HG03432 (cell line): ENCODE measurements at regions not wholly inside any gene's neighbourhood (a gene's known extent, or its start where the extent isn't known, plus 50 kb on each side); places are given as distances from the start of the nearest gene placed in this dataset.

ENCODE experiments used
- ATAC-seq: cut with Tn5 transposase; IDR thresholded peaks from one replicate; pipeline ENCODE4 v1.9.1; 2021; ENCODE audit warnings: mild to moderate bottlenecking, moderate library complexity; ENCODE audit not compliant: unreplicated experiment

- no peak for ATAC-seq
Measured at GRCh38 chr2:104746299-104746698, 107.6 kb upstream of the POU3F3 start.

DNA sequence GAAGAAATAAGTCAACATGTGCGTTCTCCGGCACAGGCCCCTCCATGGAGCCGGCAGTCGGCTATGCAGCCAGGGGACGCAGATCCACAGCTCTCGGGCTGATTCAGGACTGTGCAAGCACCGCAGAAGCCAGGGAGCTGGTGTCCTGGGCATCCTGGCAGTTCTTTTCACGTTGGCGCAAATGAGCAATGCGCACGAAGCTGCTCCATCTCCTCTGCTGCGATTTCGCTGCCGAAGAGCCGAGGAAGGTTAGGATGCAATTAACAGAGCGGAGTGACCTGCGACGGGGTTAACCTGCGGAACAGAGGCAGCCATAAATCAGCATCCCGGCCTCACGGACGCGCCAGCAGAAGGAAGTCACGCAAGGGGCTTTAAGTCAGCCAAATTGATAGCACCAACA, 107.1 kb upstream of the POU3F3 start:
- ATAC-seq = no peak

DNA sequence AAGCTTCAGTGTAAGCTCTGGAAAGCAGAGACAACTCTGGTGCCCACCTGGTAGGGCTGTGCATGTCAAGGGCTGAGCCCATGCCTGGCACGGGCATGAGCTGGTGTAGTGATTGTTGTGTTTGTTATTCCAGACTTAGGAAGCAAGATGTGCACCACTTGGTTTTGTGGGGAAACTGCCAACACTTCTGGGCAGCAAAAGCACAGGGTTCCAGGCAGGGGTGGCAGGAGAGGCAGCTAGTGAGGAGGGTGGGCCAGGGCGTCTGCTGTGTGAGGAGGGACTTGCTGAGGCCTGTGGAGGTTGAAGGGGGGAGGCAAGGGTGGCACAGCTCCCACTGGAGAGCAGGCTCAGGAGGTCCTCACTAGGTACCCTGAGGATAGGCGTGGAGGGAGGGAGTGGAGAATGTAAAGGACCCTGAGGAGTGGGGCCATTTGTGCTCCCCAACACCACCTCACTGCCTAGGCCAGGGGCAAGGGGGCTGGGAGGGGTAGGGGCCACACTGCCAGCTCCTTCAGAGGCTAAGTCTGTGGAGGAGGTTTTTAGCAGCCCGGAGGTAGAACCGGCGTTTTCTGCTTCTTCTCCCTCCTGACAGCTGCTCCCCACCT, 104.0 kb upstream of the POU3F3 start:
- no peak for ATAC-seq

DNA sequence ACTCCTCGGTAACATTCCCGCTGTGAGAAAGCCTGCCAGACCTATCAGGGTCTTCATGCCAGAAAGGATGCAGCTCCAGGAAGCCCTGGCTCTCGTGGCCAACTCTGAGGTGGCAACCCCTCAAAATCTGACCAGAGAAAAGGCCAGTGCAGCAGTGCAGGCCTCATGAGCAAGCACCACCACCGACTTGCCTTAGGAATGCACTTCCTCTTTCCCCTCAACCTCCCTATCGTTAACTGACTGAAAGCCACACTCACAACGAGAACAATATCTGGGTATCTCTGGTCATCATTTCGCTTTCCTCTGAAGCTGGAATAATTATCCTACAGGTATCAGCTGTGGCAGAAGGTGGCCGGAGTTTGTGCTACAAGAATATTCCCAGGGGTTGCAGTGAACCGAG, 101.4 kb upstream of the POU3F3 start:
- no peak for ATAC-seq

DNA sequence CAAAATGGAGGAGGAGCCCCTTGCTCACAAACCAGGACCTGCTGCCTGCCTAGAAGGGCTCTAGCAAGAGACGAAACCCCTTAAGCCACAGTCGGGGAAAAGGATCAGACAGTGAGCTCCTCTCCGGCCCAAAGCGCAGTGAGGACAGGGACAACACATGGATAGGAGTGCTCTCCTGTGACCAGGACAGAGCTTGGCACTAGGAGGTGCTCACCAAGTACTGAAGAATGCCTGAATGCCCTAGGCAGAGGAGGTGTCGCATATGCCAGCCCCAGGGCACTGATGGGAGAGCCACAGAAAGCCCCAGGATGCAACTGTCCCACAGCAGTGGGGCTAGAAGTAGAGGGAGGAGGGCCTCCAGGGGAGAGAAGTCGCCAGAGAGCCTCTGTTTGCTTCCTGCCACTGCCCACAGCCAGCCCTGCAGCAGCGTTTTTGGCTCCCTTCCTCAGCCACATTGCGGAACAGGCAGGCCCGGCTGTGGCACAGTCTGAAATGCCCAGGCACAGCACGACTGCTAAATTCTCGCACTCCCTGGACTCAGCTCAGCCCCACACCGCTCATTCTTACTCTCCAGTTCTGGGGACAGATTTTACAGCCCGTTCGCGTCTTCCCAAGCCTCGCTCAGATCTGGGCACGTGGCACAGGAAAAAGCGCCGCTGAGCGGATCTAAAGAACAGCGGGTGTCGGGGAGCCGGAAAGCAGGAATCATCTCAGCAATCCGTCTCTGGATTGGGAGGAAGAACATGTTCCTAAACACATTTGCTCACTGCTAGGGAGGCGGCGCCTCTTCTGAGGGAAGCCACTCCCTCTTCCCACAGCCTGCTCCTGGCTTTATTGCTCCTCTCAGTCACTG, 98.7 kb upstream of the POU3F3 start:
- no peak for ATAC-seq

DNA sequence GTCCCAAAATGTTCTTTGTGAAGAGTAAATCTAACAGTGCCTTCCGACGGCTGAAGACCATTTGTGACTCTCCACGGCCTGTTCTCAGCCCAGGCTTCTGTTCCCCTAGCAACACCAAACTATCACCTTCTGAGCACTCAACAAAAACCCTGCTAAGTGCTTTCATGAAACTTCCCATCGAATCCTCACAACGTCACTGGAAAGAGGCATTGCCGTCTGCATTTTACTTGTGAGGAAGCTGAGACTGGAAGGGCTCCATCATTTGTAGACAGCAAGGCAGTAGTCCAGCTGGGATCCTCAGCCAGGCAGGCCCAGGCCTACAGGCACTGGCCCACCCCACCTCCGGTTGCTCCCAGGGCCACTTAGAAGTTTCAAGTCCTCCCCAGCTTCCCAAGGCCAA, 97.8 kb upstream of the POU3F3 start:
- ATAC-seq = no peak

GRCh38 chr2:104757056-104757455, 96.9 kb upstream of the POU3F3 start:
- ATAC-seq = no peak

DNA sequence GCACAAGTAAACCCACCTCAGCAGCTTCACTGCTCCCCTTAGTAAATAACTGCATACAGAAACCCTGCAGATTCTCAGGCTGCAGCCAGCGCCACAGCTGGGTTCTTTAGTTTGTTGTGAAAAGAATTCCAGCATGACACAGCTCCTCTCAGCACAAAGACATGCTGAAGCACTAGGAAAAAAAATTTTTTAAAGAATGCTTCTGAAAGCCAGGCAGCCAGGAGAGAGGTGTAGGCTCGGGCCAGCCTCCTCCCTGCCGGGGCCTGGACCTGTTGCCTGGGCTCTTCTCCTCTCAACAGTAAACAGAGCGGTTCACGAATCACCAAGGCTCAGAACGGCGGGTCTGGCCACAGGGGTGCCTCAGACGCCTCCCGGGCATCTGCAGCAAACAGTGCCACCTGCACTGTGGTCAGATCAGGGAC, 95.7 kb upstream of the POU3F3 start:
- ATAC-seq = no peak

- ATAC-seq = no peak
Measured at GRCh38 chr2:104762031-104762430, 91.9 kb upstream of the POU3F3 start.

GRCh38 chr2:104766683-104767082, 87.2 kb upstream of the POU3F3 start:
- ATAC-seq = no peak

- no peak for ATAC-seq
Measured at GRCh38 chr2:104768694-104769093, 85.2 kb upstream of the POU3F3 start.

- no peak for ATAC-seq
Measured at GRCh38 chr2:104769096-104769495, 84.8 kb upstream of the POU3F3 start.

DNA sequence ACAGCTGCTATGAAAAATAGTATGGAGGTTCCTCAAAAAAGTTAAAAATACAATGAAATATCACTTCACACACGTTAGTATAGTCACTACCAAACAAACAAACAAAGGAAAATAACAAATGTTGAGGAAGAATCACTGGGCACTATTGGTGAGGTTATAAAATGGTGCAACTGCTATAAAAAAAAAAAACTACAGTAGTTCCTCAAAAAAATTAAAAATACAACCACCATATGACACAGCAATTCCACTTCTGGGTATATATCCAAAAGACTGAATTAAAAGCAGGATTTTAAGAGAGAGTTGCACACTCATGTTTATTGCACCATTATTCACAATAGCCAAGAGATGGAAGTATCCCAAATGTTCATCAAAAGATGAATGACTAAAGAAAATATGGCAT, 80.9 kb upstream of the POU3F3 start:
- no peak for ATAC-seq

DNA sequence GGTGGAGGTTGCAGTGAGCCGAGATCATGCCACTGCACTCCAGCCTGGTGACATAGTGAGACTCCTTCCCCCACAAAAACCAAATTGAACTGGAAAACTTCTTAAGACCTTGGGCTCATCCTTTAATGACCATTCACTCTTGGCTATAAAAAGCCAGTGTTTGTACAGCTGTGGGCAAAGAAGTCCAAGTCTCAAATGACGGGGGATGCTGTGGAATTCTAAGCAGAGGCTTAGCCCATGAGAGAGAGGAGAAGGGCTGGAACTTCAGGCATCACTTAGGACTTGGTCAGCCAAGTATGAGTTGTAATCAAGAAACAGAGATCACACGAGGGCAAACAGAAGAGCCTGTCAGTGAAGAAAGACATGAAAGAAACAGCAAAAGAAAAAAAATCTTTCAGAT, 79.3 kb upstream of the POU3F3 start:
- no peak for ATAC-seq

- ATAC-seq = no peak
Measured at GRCh38 chr2:104777721-104778120, 76.2 kb upstream of the POU3F3 start.

- no peak for ATAC-seq
Measured at GRCh38 chr2:104781151-104781550, 72.8 kb upstream of the POU3F3 start.

- no peak for ATAC-seq
Measured at GRCh38 chr2:104784264-104784663, 69.7 kb upstream of the POU3F3 start.

DNA sequence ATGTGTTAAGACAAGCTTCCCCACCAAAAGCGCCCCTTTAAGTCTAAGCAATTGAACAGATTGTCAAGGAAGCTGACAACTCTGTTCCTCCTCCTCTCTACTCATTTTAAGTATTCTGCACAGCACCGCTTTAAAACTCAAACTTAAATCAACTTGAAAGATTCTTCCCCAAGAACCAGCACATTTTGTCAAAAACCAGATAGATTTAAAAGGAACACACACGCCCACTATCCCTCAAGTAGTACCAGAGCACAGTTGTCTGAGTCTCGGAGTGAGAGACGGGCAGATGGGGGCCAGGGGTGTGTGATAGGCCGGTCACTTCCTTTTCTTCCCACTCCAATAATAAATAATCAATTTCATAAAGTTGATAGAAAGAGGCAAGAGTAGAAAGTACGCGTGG, 67.7 kb upstream of the POU3F3 start:
- ATAC-seq = no peak

DNA sequence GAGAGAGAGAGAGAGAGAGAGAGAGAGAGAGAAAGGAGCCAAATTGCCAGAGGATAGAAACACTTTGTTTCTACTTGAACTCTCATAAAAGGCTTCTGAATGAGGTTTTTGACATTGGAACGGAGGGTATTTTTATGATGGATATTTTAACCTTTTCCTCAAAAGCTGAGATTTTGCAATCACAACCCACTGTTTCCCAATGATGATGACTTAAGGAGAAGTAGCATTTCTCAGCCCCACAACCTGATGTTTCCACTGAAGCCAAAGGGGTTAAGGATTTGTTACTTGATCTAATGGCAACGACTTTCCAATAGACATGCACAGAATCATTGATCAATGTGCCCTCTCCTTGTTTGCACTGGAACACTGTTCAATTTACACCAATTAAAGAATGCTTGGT, 67.1 kb upstream of the POU3F3 start:
- no peak for ATAC-seq

GRCh38 chr2:104787298-104788065, 66.4 kb upstream of the POU3F3 start:
- no peak for ATAC-seq

- no peak for ATAC-seq
Measured at GRCh38 chr2:104788742-104789455, 65.0 kb upstream of the POU3F3 start.
